ENCODE measurements at regions not wholly inside any gene's neighbourhood (a gene's known extent, or its start where the extent isn't known, plus 50 kb on each side); places are given as distances from the start of the nearest gene placed in this dataset.

- ChIA-PET POLR2A (no interaction called here), CTCF (no interaction called here)
- Histone ChIP-seq H3K4me3 (ENCODE audit: low read depth, low read length) (no peak overlapping the region), H3K27me3 (ENCODE audit: control insufficient read depth, insufficient read depth, low read length) (no peaks in the 10 kb centered on the region), H3K36me3 (ENCODE audit: control insufficient read depth, insufficient read depth, low read length) (no peaks in the 10 kb centered on the region)
- TF ChIP-seq CTCF (IDR thresholded peaks at IDR 0.05; ENCODE audit: insufficient read depth, low read depth, low read length): no peak
- DNase-seq (ENCODE audit: low read depth): no peak
Measured at GRCh38 chr5:121251954-121252353, 599.7 kb upstream of the FTMT start.

GRCh38 chr5:121257621-121258020 is 594.1 kb upstream of the FTMT start:
- TF ChIP-seq CTCF (IDR thresholded peaks at IDR 0.05; ENCODE audit: insufficient read depth, low read depth, low read length): no peak
- POLR2A ChIA-PET: no interaction called here
- H3K4me3 ChIP-seq (ENCODE audit: low read depth, low read length): no peak overlapping the region

DNA sequence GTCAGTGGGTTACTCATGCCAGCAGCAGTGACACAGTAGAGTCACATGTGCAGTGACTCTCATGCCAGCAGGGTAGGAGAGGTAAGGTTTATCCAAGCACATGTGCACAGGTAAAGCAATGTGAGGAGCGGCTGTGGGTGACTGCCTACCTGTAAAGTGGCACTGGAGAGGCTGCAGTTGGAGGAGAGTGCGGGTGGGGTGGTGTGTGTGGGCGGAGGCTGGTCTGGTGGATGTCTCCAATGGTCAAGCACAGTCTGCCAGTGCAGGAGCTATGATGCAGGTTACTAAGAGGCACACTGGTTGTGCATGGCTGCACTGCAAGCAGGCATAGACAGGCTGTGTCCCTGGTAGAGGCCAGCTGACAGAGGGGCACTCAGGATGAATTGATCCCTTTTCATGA is 588.2 kb upstream of the FTMT start:
- no peak for TF ChIP-seq CTCF (IDR thresholded peaks at IDR 0.05; ENCODE audit: insufficient read depth, low read depth, low read length)
- CTCF ChIA-PET: no interaction called here
- POLR2A ChIA-PET: no interaction called here
- H3K4me3 ChIP-seq (ENCODE audit: low read depth, low read length): no peak overlapping the region
- no peak for DNase-seq (ENCODE audit: low read depth)
- no peaks in the 10 kb centered on the region for H3K27me3 ChIP-seq (ENCODE audit: control insufficient read depth, insufficient read depth, low read length)
- H3K36me3 ChIP-seq (ENCODE audit: control insufficient read depth, insufficient read depth, low read length): no peaks in the 10 kb centered on the region

More at GRCh38 chr5:121257621-121258020, 594.1 kb upstream of the FTMT start:
- H3K27me3 ChIP-seq (ENCODE audit: control insufficient read depth, insufficient read depth, low read length): no peaks in the 10 kb centered on the region
- no peak for DNase-seq (ENCODE audit: low read depth)
- no peaks in the 10 kb centered on the region for H3K36me3 ChIP-seq (ENCODE audit: control insufficient read depth, insufficient read depth, low read length)
- CTCF ChIA-PET: no interaction called here

- Histone ChIP-seq H3K27me3 (ENCODE audit: control insufficient read depth, insufficient read depth, low read length) (no peaks in the 10 kb centered on the region), H3K4me3 (ENCODE audit: low read depth, low read length) (no peak overlapping the region), H3K36me3 (ENCODE audit: control insufficient read depth, insufficient read depth, low read length) (no peaks in the 10 kb centered on the region)
- ChIA-PET CTCF (no interaction called here), POLR2A (no interaction called here)
- TF ChIP-seq CTCF (IDR thresholded peaks at IDR 0.05; ENCODE audit: insufficient read depth, low read depth, low read length): no peak
- no peak for DNase-seq (ENCODE audit: low read depth)
Measured at GRCh38 chr5:121264605-121265004, 587.1 kb upstream of the FTMT start.

DNA sequence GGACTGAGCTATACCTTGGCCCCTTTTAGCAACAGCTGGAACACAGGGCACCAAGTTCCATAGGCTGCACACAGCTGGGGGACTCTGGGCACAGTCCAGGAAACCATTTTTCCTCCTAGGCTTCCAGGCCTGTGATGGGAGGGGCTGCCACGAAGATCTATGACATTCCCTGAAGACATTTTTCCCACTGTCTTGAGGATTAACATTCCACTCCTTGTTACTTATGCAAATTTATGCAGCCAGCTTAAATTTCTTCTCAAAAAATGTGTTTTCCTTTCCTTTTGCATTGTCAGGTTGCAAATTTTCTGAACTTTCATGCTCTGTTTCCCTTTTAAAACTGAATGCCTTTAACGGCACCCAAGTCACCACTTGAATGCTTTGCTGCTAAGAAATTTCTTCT is 580.1 kb upstream of the FTMT start:
- ChIA-PET CTCF (no interaction called here), POLR2A (no interaction called here)
- DNase-seq (ENCODE audit: low read depth): no peak
- no peaks in the 10 kb centered on the region for H3K36me3 ChIP-seq (ENCODE audit: control insufficient read depth, insufficient read depth, low read length)
- no peak overlapping the region for H3K4me3 ChIP-seq (ENCODE audit: low read depth, low read length)
- H3K27me3 ChIP-seq (ENCODE audit: control insufficient read depth, insufficient read depth, low read length): no peaks in the 10 kb centered on the region
- no peak for TF ChIP-seq CTCF (IDR thresholded peaks at IDR 0.05; ENCODE audit: insufficient read depth, low read depth, low read length)
